Astrocyte (in vitro differentiated cells and primary cell): ENCODE measurements at regions not wholly inside any gene's neighbourhood (a gene's known extent, or its start where the extent isn't known, plus 50 kb on each side); places are given as distances from the start of the nearest gene placed in this dataset.

Experiments used
- DNase-seq: peaks from one replicate; pipeline ENCODE4 v3.0.0-alpha.2; 2010; ENCODE audit warnings: low read depth
- FAIRE-seq: peaks from 2 replicates; lab custom pipeline; 2011; peaks lifted over from hg19 to GRCh38; lab: Jason Lieb, UNC
- H2AFZ ChIP-seq: 2 replicates; pipeline ENCODE4 v1.6.0; 2012; ENCODE audit warnings: low read depth, low read length, inconsistent platforms
- H3K27ac ChIP-seq: 2 replicates; pipeline ENCODE4 v1.5.1; 2011; ENCODE audit warnings: low read depth, low read length, inconsistent platforms
- H3K27me3 ChIP-seq: 2 replicates; pipeline ENCODE4 v1.6.0; 2011; ENCODE audit warnings: low read length, inconsistent platforms; ENCODE audit not compliant: insufficient read depth
- H3K36me3 ChIP-seq: 2 replicates; pipeline ENCODE4 v1.5.1; 2011; ENCODE audit warnings: low read length, inconsistent platforms; ENCODE audit not compliant: insufficient read depth
- H3K4me1 ChIP-seq: 2 replicates; pipeline ENCODE4 v1.5.1; 2011; ENCODE audit warnings: low read length, inconsistent platforms; ENCODE audit not compliant: insufficient read depth
- H3K4me2 ChIP-seq: 2 replicates; pipeline ENCODE4 v1.6.0; 2012; ENCODE audit warnings: low read length, inconsistent platforms
- H3K4me3 ChIP-seq: 2 replicates; pipeline ENCODE4 v1.5.1; 2011; ENCODE audit warnings: low read depth, mild to moderate bottlenecking, low read length, inconsistent platforms; ENCODE audit not compliant: insufficient read depth
- H3K79me2 ChIP-seq: 2 replicates; pipeline ENCODE4 v1.6.0; 2012; ENCODE audit warnings: mild to moderate bottlenecking, low read length, inconsistent platforms; ENCODE audit not compliant: insufficient read depth
- H3K9ac ChIP-seq: 2 replicates; pipeline ENCODE4 v1.6.0; 2012; ENCODE audit warnings: mild to moderate bottlenecking, low read length, inconsistent platforms
- H3K9me3 ChIP-seq: 2 replicates; pipeline ENCODE4 v1.5.1; 2012; ENCODE audit warnings: low read depth, mild to moderate bottlenecking, low read length, inconsistent platforms; ENCODE audit not compliant: insufficient read depth
- H4K20me1 ChIP-seq: 2 replicates; pipeline ENCODE4 v1.6.0; 2012; ENCODE audit warnings: low read length, inconsistent platforms; ENCODE audit not compliant: insufficient read depth
- H3K27ac Mint-ChIP-seq: one replicate; pipeline ENCODE4 v1.8.0; 2021; ENCODE audit warnings: mild to moderate bottlenecking, mixed read lengths; ENCODE audit not compliant: unreplicated experiment
- H3K27me3 Mint-ChIP-seq: one replicate; pipeline ENCODE4 v1.8.0; 2021; ENCODE audit warnings: low read depth, mixed read lengths; ENCODE audit not compliant: unreplicated experiment
- H3K36me3 Mint-ChIP-seq: one replicate; pipeline ENCODE4 v1.8.0; 2021; ENCODE audit warnings: low read depth, mixed read lengths; ENCODE audit not compliant: unreplicated experiment
- H3K4me1 Mint-ChIP-seq: one replicate; pipeline ENCODE4 v1.8.0; 2021; ENCODE audit warnings: low read depth, mixed read lengths; ENCODE audit not compliant: unreplicated experiment
- H3K4me3 Mint-ChIP-seq: one replicate; pipeline ENCODE4 v1.8.0; 2021; ENCODE audit warnings: mild to moderate bottlenecking, moderate library complexity, mixed read lengths; ENCODE audit not compliant: unreplicated experiment
- H3K9me3 Mint-ChIP-seq: one replicate; pipeline ENCODE4 v1.8.0; 2021; ENCODE audit warnings: mild to moderate bottlenecking, mixed read lengths; ENCODE audit not compliant: unreplicated experiment
- CTCF ChIP-seq: IDR thresholded peaks from 2 replicates; pipeline ENCODE4 v1.5.1; 2011; ENCODE audit warnings: low read depth, mild to moderate bottlenecking, inconsistent platforms, low read length, moderate library complexity; ENCODE audit not compliant: insufficient read depth
- EZH2 ChIP-seq: IDR thresholded peaks from 2 replicates; pipeline ENCODE4 v1.6.1; 2012; ENCODE audit warnings: mild to moderate bottlenecking, low read length, inconsistent platforms; ENCODE audit not compliant: insufficient read depth

GRCh38 chr14:40894846-40895245, 711.8 kb upstream of the LRFN5 start:
- no peaks in the 10 kb centered on the region for H3K36me3 Mint-ChIP-seq
- DNase-seq (no peak), FAIRE-seq (no peak)
- Histone ChIP-seq H3K79me2 (no peaks in the 10 kb centered on the region), H3K27me3 (no peaks in the 10 kb centered on the region), H3K9ac (no peak overlapping the region), H3K4me2 (no peak overlapping the region), H3K36me3 (no peaks in the 10 kb centered on the region), H4K20me1 (no peaks in the 10 kb centered on the region), H3K4me1 (no peaks in the 10 kb centered on the region), H3K27ac (no peak overlapping the region), H3K9me3 (peaks cover 3% of the 10 kb centered on the region), H2AFZ (no peak overlapping the region), H3K4me3 (no peak overlapping the region)
- no peaks in the 10 kb centered on the region for H3K27me3 Mint-ChIP-seq
- TF ChIP-seq EZH2 (no peak), CTCF (no peak)
- no peak overlapping the region for H3K4me3 Mint-ChIP-seq
- no peaks in the 10 kb centered on the region for H3K4me1 Mint-ChIP-seq
- no peak overlapping the region for H3K27ac Mint-ChIP-seq
- peaks cover 6% of the 10 kb centered on the region for H3K9me3 Mint-ChIP-seq

DNA sequence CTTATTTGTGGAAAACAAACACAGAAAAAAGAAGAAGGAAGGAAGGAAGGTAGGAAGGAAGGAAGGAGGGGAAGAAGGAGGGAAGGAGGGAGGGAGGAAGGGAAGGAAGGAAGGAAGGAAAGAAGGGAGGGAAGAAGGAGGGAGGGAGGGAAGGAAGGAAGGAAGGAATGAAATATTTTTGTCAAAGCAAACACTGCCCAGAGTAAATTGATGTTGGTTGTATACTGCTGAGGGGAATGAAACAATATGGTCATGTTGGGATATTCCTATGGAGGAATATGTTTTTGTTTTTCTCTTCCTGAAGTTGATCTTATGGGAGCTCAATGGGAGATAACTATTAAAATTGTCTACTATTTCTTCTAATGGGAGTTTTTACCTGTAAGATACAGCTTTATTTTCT, 717.5 kb upstream of the LRFN5 start:
- Histone ChIP-seq H3K9ac (no peak overlapping the region), H3K36me3 (no peaks in the 10 kb centered on the region), H3K4me3 (no peak overlapping the region), H4K20me1 (no peaks in the 10 kb centered on the region), H3K4me1 (no peaks in the 10 kb centered on the region), H3K79me2 (no peaks in the 10 kb centered on the region), H3K4me2 (no peak overlapping the region), H3K27ac (no peak overlapping the region), H3K9me3 (peaks cover 3% of the 10 kb centered on the region), H2AFZ (no peak overlapping the region), H3K27me3 (no peaks in the 10 kb centered on the region)
- no peak for TF ChIP-seq EZH2
- TF ChIP-seq CTCF = no peak
- peaks cover 6% of the 10 kb centered on the region for H3K9me3 Mint-ChIP-seq
- H3K27ac Mint-ChIP-seq = no peak overlapping the region
- H3K4me3 Mint-ChIP-seq = no peak overlapping the region
- DNase-seq (no peak), FAIRE-seq (no peak)
- H3K36me3 Mint-ChIP-seq = no peaks in the 10 kb centered on the region
- no peaks in the 10 kb centered on the region for H3K4me1 Mint-ChIP-seq
- H3K27me3 Mint-ChIP-seq = no peaks in the 10 kb centered on the region

DNA sequence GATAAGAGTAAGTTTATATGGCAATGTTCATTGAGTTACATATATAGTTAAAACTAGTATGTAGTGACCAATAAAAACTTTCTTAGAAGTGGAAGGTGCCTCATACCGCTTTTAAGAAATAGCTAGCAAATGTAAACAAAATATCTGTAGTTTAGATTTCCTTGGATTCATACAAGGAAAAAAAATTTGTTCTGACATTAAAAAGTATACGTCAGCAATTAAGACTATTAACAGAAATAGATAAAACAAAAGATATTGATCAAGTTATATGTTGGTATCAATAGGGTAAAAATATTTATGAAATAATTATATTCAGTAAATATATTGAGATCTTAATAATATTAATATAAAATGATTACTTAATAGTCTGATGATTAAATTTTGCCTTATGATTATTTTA, 718.8 kb upstream of the LRFN5 start:
- Mint-ChIP-seq H3K4me3 (no peak overlapping the region), H3K9me3 (peaks cover 6% of the 10 kb centered on the region), H3K27ac (no peak overlapping the region), H3K36me3 (no peaks in the 10 kb centered on the region), H3K4me1 (no peaks in the 10 kb centered on the region), H3K27me3 (no peaks in the 10 kb centered on the region)
- no peak overlapping the region for H3K27ac ChIP-seq
- H2AFZ ChIP-seq = no peak overlapping the region
- H3K4me1 ChIP-seq = no peaks in the 10 kb centered on the region
- DNase-seq (no peak), FAIRE-seq (no peak)
- H3K79me2 ChIP-seq = no peaks in the 10 kb centered on the region
- TF ChIP-seq EZH2 (no peak), CTCF (no peak)
- no peaks in the 10 kb centered on the region for H3K27me3 ChIP-seq
- H3K4me3 ChIP-seq = no peak overlapping the region
- H3K9ac ChIP-seq = no peak overlapping the region
- no peaks in the 10 kb centered on the region for H4K20me1 ChIP-seq
- H3K36me3 ChIP-seq = no peaks in the 10 kb centered on the region
- H3K9me3 ChIP-seq = peaks cover 3% of the 10 kb centered on the region
- no peak overlapping the region for H3K4me2 ChIP-seq
